GM12873 (cell line): ENCODE measurements at regions not wholly inside any gene's neighbourhood (a gene's known extent, or its start where the extent isn't known, plus 50 kb on each side); places are given as distances from the start of the nearest gene placed in this dataset.

Source experiments
- TF ChIP-seq, protein P1 (sequence below): IDR thresholded peaks from 2 replicates; pipeline ENCODE4 v1.5.1; 2012; ENCODE audit warnings: low read depth, mild to moderate bottlenecking, moderate library complexity, low read length, control low read depth; ENCODE audit not compliant: insufficient read depth; ENCODE audit errors: missing control alignments

DNA sequence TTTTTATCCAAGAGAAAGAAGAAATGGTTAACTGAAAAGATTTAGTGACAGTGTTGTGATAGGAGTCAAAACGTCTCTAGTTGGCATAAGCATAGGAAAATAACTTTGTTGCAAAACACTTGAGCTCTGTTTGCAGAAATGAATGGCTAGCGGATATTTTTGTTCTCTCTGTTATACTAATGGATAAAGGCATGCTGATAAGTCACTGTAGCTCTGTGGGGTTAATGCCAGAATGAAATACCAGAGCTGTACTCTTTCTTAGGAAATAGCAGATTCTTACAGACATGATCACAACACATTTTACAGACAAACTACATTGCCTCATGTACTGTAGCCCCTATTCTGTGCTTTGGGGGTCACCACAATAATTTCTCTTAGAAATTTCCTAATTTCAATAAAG is 202.8 kb downstream of the DMRTA1 start:
- TF ChIP-seq, protein P1, sequence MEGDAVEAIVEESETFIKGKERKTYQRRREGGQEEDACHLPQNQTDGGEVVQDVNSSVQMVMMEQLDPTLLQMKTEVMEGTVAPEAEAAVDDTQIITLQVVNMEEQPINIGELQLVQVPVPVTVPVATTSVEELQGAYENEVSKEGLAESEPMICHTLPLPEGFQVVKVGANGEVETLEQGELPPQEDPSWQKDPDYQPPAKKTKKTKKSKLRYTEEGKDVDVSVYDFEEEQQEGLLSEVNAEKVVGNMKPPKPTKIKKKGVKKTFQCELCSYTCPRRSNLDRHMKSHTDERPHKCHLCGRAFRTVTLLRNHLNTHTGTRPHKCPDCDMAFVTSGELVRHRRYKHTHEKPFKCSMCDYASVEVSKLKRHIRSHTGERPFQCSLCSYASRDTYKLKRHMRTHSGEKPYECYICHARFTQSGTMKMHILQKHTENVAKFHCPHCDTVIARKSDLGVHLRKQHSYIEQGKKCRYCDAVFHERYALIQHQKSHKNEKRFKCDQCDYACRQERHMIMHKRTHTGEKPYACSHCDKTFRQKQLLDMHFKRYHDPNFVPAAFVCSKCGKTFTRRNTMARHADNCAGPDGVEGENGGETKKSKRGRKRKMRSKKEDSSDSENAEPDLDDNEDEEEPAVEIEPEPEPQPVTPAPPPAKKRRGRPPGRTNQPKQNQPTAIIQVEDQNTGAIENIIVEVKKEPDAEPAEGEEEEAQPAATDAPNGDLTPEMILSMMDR: no peak

DNA sequence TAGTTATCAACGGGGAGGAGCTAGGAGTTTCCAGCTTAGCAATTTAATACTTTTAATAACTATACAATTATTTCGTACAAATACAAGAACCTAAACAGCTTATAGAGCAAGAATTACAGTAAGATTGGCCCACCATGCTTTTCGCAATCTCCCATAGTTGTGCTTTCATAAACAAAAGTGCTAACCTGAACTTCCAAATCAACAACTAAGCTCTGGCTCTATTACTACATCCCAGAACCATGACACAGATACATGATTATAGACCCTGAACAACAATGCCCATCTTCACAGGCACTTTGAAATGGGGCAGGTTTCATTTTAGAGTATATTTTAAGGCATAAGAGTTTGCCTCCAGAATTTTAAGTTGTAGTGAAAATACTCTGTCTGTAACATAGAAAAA is 203.5 kb downstream of the DMRTA1 start:
- TF ChIP-seq, protein P1: no peak

DNA sequence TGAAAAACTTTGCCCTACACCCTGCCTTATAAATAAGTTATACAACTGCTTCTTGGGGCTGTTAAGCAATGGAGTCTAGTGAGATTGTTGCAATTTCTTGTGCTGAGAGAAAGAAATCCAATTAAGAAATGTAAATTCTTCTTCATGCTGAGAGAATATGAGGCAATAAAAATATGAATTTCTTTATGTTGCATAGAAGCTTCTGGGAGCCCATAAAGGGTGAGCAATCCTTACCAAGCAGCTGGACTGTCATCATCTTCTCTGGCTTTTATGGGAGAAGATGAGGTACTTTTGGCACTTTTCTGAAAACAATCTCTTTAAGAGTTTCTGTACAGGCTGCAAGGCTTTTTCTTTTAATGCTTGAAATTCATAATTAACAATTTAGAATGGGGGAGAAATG is 204.3 kb downstream of the DMRTA1 start:
- TF ChIP-seq, protein P1: no peak

DNA sequence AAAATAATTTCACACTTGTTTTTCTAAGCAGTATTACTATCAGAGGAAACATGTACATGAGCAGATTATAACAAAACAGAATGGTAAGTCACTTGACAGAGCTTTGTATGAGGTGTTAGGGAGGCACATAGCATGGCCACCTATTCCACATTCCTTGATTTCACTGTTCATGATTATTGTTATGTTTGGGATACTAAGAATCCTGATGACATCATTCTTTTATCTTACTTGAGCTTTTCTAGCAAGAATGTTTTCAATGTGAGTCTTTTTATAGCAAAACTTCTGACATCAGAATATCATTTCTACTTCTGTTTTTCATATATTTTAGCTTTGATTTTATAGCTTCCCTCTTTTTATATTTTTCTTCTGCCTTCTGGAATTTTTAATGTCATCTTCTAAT is 208.2 kb downstream of the DMRTA1 start:
- TF ChIP-seq, protein P1: no peak

DNA sequence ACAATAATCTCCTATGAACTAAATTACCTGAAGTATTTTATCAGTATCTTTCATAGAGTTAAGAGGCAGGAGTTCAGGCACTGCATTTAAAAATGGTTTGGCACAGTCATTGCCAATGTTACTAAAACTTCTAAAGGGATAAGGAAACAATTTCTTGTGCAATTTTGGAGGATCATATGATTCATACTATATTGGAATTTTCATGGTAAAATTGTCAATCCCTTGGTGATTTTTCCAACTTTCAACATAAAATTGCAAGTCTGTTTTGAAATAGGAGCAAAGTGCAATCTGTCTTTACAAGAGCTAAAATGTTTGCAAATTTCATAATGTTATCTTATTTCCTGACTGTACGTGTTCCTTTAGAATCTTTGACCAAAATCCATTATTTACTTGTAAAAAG is 211.1 kb downstream of the DMRTA1 start:
- TF ChIP-seq, protein P1: no peak

DNA sequence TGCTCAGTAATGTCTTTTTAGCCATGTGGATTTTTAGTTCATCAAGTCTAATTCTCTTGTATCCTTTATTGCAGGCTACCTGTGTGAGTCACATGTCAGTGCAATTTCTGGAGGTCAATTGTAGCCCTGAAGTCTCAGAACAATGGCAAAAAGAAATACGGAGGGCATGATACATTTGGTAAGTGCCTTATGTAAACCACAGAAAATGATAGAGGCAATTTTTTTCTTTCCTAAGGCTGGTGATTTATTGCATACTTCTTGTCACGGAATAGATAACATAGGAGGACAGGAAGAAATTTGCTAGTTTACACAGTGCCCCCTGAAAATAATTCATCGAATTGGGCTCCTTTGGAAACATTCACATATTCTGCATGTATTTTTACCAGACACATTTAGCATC is 235.9 kb downstream of the DMRTA1 start:
- TF ChIP-seq, protein P1: no peak

DNA sequence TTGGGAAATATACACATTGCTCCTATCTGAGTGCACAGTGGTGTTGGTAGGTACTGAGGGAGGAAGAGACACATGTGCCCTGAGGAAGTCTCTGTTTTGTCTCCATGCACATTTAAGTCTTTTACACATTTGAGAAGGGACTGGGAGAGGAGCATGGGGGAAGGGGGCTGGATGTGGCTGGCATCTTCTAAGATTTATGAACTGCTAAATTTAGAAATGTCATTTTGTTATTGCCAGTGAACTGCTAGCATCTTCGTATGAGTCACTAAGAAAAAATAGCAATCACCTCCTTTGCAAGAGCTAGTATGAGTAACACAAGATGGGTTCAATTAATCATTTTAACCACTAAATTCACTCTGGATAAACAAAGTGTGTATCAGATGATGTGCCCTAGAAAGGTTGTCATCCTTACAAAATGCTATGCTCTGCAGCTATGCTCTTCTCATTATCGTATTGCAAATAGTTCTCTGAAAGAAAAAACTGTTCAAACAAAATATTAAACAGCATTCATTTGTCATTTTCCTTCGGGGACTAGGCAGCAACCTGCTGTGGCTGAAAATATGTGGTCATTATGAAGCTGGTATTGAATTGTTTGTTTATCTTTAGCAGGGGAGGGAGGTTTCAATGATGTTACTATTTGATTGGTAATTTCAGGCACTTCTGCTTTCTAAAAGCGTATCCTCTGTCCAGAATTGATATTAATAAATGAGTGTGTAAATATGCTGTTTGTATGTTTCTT is 236.5 kb downstream of the DMRTA1 start:
- TF ChIP-seq, protein P1: no peak
